HEK293T (cell line): ENCODE measurements at regions not wholly inside any gene's neighbourhood (a gene's known extent, or its start where the extent isn't known, plus 50 kb on each side); places are given as distances from the start of the nearest gene placed in this dataset.

Experiments used
- BHLHE40 ChIP-seq: fragments of 450-650 bp; IDR thresholded peaks from 2 replicates; pipeline ENCODE4 v1.6.1; 2016; ENCODE audit warnings: mild to moderate bottlenecking, moderate library complexity, borderline replicate concordance
- CTBP1 ChIP-seq: fragments of 450-650 bp; IDR thresholded peaks from 2 replicates; pipeline ENCODE4 v1.6.1; 2016; ENCODE audit warnings: borderline replicate concordance
- ELF4 ChIP-seq: fragments of 450-650 bp; IDR thresholded peaks from 2 replicates; pipeline ENCODE4 v1.6.1; 2017; ENCODE audit warnings: antibody characterized with exemption
- FOXA1 ChIP-seq: fragments of 450-650 bp; IDR thresholded peaks from 2 replicates; pipeline ENCODE4 v1.6.1; 2016; ENCODE audit warnings: mild to moderate bottlenecking
- FOXM1 ChIP-seq: fragments of 450-650 bp; IDR thresholded peaks from 2 replicates; pipeline ENCODE4 v1.6.1; 2017; ENCODE audit warnings: mild to moderate bottlenecking, borderline replicate concordance
- HDGF ChIP-seq: fragments of 450-650 bp; IDR thresholded peaks from 2 replicates; pipeline ENCODE4 v1.6.1; 2017; ENCODE audit warnings: antibody characterized with exemption, borderline replicate concordance
- L3MBTL2 ChIP-seq: fragments of 450-650 bp; conservative IDR thresholded peaks from 2 replicates; pipeline ENCODE4 v1.6.1; 2016; ENCODE audit warnings: mild to moderate bottlenecking
- NFRKB ChIP-seq: fragments of 450-650 bp; IDR thresholded peaks from 2 replicates; pipeline ENCODE4 v1.6.1; 2016; ENCODE audit warnings: mild to moderate bottlenecking, moderate library complexity
- SP1 ChIP-seq: fragments of 450-650 bp; IDR thresholded peaks from 2 replicates; pipeline ENCODE4 v1.6.1; 2017
- SUZ12 ChIP-seq: fragments of 450-650 bp; IDR thresholded peaks from 2 replicates; pipeline ENCODE4 v1.6.1; 2016; ENCODE audit warnings: mild to moderate bottlenecking
- TARDBP ChIP-seq: fragments of 450-650 bp; IDR thresholded peaks from 2 replicates; pipeline ENCODE4 v1.6.1; 2016
- ZNF384 ChIP-seq: fragments of 450-650 bp; IDR thresholded peaks from 2 replicates; pipeline ENCODE4 v1.6.1; 2016
- TF ChIP-seq, protein P1 (sequence below): fragments of 450-650 bp; IDR thresholded peaks from 2 replicates; pipeline ENCODE4 v1.6.1; 2016

DNA sequence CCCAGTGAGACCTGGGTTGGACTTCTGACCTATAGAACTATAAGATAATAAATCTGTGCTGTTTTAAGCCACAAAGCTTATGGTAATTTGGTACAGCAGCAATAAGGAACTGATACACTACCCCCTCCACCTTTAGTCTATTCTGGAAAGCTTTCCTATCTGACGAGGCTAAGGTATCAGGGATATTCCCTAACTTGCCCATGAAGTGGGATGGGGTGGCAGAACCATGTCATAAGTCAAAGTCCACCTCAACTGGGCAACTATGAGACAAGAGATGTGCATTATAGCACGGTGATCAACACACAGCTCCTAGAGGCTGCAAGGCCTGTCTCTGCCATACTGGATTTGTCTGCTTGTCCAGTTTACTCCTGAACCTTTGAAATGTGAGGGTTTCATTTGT is 146.8 kb upstream of the RAD23B start:
- no peak for TF ChIP-seq FOXA1
- TF ChIP-seq, protein P1, sequence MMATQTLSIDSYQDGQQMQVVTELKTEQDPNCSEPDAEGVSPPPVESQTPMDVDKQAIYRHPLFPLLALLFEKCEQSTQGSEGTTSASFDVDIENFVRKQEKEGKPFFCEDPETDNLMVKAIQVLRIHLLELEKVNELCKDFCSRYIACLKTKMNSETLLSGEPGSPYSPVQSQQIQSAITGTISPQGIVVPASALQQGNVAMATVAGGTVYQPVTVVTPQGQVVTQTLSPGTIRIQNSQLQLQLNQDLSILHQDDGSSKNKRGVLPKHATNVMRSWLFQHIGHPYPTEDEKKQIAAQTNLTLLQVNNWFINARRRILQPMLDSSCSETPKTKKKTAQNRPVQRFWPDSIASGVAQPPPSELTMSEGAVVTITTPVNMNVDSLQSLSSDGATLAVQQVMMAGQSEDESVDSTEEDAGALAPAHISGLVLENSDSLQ = no peak
- TF ChIP-seq SP1 = no peak
- no peak for TF ChIP-seq ELF4
- TF ChIP-seq FOXM1 = no peak
- TF ChIP-seq NFRKB = no peak
- TF ChIP-seq HDGF = no peak
- no peak for TF ChIP-seq SUZ12
- TF ChIP-seq TARDBP = no peak
- TF ChIP-seq ZNF384 = no peak
- TF ChIP-seq CTBP1 = no peak
- no peak for TF ChIP-seq BHLHE40
- no peak for TF ChIP-seq L3MBTL2
